Stimulated activated CD8-positive, alpha-beta memory T cell treated with anti-CD3 and anti-CD28 coated beads, Interleukin-2, amount 100 ng/mL, for 48 hours (primary cell): ENCODE measurements at regions not wholly inside any gene's neighbourhood (a gene's known extent, or its start where the extent isn't known, plus 50 kb on each side); places are given as distances from the start of the nearest gene placed in this dataset.

Experiments used
- DNase-seq, 2 donors: peaks; one replicate each; pipeline ENCODE4 v3.0.0-alpha.2; 2020; ENCODE audit warnings: low read depth in 2 of 2

GRCh38 chr16:85390511-85391174, 222.5 kb upstream of the GSE1 start:
- DNase-seq = no peak

GRCh38 chr16:85391175-85391707, 221.9 kb upstream of the GSE1 start:
- DNase-seq = no peak

- no peak for DNase-seq
Measured at GRCh38 chr16:85391769-85392583, 221.1 kb upstream of the GSE1 start.

DNA sequence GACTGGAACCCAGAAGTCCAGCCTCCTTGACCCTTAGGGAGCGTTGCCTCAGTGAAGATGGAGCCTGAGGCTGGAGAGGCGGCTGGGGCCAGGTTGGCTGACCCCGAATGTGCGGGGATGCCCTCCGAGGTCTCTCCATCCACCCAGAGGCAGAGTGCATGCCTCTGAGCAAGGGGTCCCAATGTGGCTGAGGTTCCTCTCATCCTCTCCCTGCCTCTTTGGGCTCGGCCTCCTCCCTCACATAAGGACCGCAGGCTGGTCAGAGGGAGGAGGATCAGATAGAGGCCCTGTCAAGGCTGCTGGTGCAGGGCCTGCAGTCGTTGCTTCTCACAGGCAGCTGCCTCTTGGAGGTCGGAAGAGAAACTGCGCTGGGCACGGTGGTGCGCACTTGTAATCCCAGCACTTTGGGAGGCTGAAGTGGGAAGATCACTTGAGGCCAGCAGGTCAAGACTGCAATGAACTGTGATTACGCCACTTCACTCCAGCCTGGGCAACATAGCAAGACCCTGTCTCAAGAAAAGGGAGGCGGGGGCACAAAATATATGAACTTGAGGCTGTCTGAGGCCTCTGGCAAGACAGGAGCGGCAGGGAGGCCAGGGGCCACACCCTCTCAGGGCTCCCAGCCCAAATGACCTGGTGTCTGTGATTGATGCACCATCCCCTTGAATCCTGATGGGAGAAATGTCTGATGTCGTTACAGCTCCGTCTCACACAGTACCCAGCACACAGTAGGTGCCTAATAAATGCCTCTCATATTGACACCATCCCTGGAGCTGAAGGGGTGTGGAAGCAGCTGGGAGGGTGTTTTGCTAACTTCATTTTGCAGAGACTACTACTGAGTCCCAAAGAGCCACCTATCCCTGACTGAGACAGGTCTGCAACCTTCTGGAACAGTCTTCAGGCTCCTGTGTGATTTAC, 220.1 kb upstream of the GSE1 start:
- DNase-seq = no peak

- peak; percentile 62 to 70 for DNase-seq
Measured at GRCh38 chr16:85393674-85394451, 219.3 kb upstream of the GSE1 start.

GRCh38 chr16:85394456-85395206, 218.5 kb upstream of the GSE1 start:
- DNase-seq = no peak

- DNase-seq = no peak
Measured at GRCh38 chr16:85395207-85395912, 217.8 kb upstream of the GSE1 start.

DNA sequence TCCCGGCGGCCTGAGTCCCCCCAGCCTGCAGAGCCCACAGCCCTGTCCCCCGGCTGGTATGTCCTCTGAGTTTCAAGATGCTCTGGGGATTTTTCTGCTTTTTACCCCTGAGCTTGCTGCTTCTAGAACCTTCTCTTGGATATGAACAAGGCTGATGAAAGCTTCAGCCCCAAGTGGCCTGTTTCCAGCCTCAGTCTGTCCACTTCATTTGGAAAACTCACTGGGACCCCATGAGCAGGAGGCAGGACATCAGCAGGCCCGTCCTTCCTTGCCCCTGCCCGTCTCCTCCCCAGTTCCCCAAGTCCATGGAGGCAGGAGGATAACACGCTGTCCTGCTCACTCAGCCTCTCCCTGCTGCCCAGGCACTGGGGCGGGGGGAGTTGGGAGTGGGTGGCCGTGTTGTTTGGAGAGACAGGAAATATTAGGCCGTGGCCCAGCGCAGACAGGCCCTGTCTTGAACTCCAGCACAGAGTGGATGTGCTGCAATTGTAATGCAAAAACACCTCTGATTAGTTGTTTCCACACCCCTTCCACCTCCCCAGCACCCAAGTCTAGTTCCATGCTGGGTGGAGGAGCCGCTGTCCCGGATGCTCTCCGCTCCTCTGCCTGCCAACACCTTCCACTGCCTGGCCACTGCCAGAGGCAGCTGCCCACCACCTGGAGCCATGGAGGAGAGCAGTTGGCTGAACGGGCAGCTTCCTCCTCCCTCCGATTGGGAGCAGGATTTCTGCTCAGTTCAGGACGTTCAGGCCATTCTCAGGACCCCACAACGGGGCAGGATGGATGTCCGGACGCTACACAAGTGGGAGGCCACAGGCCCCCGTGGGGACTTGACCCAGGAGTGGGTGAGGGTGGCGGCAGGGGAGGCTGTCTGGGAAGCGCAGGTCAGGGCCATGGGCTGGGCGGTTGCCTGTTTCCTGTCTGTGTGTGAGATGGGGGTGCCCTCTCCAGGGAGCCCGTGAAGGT, 216.9 kb upstream of the GSE1 start:
- no peak for DNase-seq

- DNase-seq = no peak
Measured at GRCh38 chr16:85396879-85397871, 215.9 kb upstream of the GSE1 start.

DNA sequence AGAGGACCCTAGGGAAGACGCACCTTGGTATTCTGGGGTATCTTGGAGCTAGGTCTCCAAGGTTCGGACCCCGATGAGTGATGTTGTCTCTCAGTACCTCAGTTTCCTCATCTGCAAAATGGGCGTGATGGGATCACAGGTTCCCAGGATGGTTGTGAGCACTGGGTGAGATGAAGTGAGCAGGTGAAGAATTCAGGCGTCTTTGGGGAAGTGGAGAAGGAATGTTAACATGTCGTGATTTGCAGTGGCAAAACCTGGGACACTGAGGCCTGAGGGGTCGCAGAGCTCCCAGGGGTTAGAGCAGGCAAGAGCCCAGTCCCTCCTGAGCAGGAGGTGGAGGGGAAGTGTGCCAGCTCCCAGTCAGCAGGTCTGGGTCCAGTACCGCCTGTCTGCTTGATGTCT, 215.1 kb upstream of the GSE1 start:
- DNase-seq = no peak

DNA sequence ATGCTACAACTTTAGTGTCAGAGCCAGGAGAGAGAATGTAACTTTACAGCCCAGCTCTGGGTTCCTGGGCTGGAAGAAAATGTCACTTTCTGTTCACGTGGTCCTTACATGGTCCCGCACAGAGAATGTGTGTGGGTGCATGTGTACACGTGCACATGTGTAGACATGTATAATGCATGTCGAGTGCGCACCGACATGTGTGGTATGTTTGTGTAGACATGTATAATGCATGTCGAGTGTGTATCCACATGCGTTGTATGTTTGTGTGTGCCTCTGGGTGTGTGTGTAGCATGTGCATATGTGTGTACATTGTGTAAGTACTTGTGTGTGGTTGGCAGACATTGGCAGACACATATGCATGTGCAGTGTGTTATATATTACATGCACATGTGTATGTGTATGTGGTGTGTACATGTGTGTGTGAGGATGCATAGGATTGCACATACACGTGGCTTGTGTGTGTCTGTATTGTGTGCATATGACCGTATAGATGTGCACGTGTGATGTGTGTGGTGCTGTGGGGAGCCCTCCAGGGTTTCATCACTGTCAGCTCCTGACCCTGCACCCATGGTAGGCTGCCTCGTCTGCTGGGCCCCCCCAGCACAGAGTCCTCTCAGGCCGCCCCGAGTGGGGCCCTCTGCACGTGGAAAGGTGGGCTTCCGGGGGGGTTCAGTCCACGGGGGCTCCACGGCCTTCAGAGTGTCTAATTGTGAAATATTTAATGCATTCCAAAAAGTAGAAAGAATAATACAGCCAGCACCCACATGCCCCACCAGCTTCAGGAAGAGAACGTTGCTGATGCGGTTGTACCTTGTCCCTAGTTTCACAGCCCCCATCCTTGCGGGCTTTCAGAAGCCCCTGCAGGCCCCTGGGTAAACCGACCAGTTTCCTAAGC, 214.2 kb upstream of the GSE1 start:
- DNase-seq = no peak

- no peak for DNase-seq
Measured at GRCh38 chr16:85399583-85400284, 213.4 kb upstream of the GSE1 start.

- DNase-seq = no peak
Measured at GRCh38 chr16:85400305-85401205, 212.6 kb upstream of the GSE1 start.

DNA sequence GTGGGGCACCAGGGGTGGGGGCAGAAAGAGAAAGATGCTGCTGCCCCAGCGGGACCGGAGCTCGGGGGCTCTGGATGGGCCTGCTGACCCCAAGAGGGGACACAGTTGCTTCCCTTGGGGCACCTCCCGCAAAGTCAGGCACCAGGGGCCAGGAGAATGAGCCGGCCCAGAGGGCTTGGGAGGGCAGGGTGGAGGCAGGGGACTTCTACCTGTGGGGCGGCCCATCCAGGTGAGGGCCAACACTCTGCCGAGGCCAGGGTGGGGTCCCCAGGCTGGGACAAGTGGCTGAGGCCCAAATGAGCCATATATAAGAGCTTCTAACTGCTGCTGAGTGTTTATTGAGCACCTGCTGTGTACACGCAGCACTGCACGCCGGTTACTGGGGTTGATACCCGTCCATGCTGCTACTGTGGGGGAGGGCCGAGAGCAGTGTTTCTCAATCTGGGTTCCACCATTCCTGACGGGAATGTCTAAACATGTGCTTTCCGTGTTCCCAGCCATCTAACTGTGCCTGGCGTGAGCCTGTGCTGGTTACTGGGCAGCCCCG, 211.7 kb upstream of the GSE1 start:
- DNase-seq = no peak
